ENCODE measurements at regions not wholly inside any gene's neighbourhood (a gene's known extent, or its start where the extent isn't known, plus 50 kb on each side); places are given as distances from the start of the nearest gene placed in this dataset.

GRCh38 chr13:64410276-64411053, 2819.7 kb downstream of the PCDH9 start:
- no peak overlapping the region for H3K27ac Mint-ChIP-seq

GRCh38 chr13:64397701-64398100, 2832.4 kb downstream of the PCDH9 start:
- DNase-seq (no peak), ATAC-seq (no peak)
- Mint-ChIP-seq H3K4me3 (no peak overlapping the region), H3K4me1 (no peaks in the 10 kb centered on the region), H3K27me3 (no peaks in the 10 kb centered on the region), H3K27ac (no peak overlapping the region), H3K36me3 (ENCODE audit: low read depth) (no peaks in the 10 kb centered on the region)
- no peaks in the 10 kb centered on the region for H3K9me3 ChIP-seq (ENCODE audit: control insufficient read depth, low read length, poor library complexity, severe bottlenecking)

More at GRCh38 chr13:64410276-64411053, 2819.7 kb downstream of the PCDH9 start:
- peaks cover 5% of the 10 kb centered on the region for H3K9me3 ChIP-seq (ENCODE audit: control insufficient read depth, low read length, poor library complexity, severe bottlenecking)
- H3K27me3 Mint-ChIP-seq, result no peaks in the 10 kb centered on the region
- no peaks in the 10 kb centered on the region for H3K4me1 Mint-ChIP-seq
- ATAC-seq (no peak), DNase-seq (no peak)
- no peak overlapping the region for H3K4me3 Mint-ChIP-seq
- no peaks in the 10 kb centered on the region for H3K36me3 Mint-ChIP-seq (ENCODE audit: low read depth)

- no peak overlapping the region for H3K4me3 Mint-ChIP-seq
- ATAC-seq (no peak), DNase-seq (no peak)
- no peaks in the 10 kb centered on the region for H3K4me1 Mint-ChIP-seq
- H3K9me3 ChIP-seq (ENCODE audit: control insufficient read depth, low read length, poor library complexity, severe bottlenecking), result no peaks in the 10 kb centered on the region
- no peaks in the 10 kb centered on the region for H3K27me3 Mint-ChIP-seq
- H3K27ac Mint-ChIP-seq, result no peak overlapping the region
- no peaks in the 10 kb centered on the region for H3K36me3 Mint-ChIP-seq (ENCODE audit: low read depth)
Measured at GRCh38 chr13:64377606-64378005, 2852.5 kb downstream of the PCDH9 start.

- no peak overlapping the region for H3K27ac Mint-ChIP-seq
- no peak overlapping the region for H3K4me3 Mint-ChIP-seq
- ATAC-seq (no peak), DNase-seq (no peak)
- no peaks in the 10 kb centered on the region for H3K36me3 Mint-ChIP-seq (ENCODE audit: low read depth)
- no peaks in the 10 kb centered on the region for H3K9me3 ChIP-seq (ENCODE audit: control insufficient read depth, low read length, poor library complexity, severe bottlenecking)
- H3K4me1 Mint-ChIP-seq, result no peaks in the 10 kb centered on the region
- H3K27me3 Mint-ChIP-seq, result no peaks in the 10 kb centered on the region
Measured at GRCh38 chr13:64371461-64371860, 2858.7 kb downstream of the PCDH9 start.

GRCh38 chr13:64371045-64371444, 2859.1 kb downstream of the PCDH9 start:
- DNase-seq, result no peak
- H3K36me3 Mint-ChIP-seq (ENCODE audit: low read depth), result no peaks in the 10 kb centered on the region
- no peak overlapping the region for H3K27ac Mint-ChIP-seq
- H3K4me3 Mint-ChIP-seq, result no peak overlapping the region
- no peaks in the 10 kb centered on the region for H3K27me3 Mint-ChIP-seq
- no peak for ATAC-seq
- no peaks in the 10 kb centered on the region for H3K4me1 Mint-ChIP-seq
- H3K9me3 ChIP-seq (ENCODE audit: control insufficient read depth, low read length, poor library complexity, severe bottlenecking), result no peaks in the 10 kb centered on the region

DNA sequence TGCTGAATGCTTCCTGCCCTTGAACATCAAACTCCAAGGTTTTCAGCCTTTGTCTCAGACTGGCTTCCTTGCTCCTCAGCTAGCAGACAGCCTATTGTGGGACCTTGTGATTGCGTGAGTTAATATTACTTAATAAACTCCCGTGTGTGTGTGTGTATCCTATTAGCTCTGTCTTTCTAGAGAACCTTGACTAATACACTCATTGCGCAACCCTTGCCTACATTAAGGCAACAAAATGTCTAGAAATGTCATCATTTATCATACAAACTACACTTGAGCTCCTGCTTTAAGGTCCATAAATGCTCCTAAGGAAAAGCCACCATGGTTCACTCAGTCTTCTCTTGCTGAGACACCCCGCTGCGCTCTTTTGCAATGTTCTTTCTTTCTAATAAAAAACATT, 2861.0 kb downstream of the PCDH9 start:
- no peak for DNase-seq
- no peaks in the 10 kb centered on the region for H3K9me3 ChIP-seq (ENCODE audit: control insufficient read depth, low read length, poor library complexity, severe bottlenecking)
- ATAC-seq, result no peak
- Mint-ChIP-seq H3K4me3 (no peak overlapping the region), H3K27ac (no peak overlapping the region), H3K4me1 (no peaks in the 10 kb centered on the region), H3K27me3 (no peaks in the 10 kb centered on the region), H3K36me3 (ENCODE audit: low read depth) (no peaks in the 10 kb centered on the region)

DNA sequence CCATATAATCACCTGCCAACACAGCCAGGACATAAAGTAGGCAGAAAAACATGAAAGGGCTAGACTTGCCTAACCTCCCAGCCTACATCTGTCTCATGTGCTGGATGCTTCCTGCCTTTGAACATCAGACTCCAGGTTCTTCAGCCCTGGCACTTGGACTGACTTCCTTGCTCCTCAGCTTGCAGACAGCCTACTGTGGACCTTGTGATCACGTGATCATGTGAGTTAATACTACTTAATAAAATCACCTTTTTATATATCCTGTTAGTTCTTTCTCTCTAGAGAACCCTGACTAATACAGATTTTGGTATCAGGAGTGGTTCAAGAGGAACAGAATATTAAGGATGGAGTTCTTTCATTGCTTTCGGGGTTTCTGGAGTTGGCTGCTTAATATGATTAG, 2867.6 kb downstream of the PCDH9 start:
- H3K27me3 Mint-ChIP-seq, result no peaks in the 10 kb centered on the region
- no peaks in the 10 kb centered on the region for H3K36me3 Mint-ChIP-seq (ENCODE audit: low read depth)
- DNase-seq (no peak), ATAC-seq (no peak)
- no peaks in the 10 kb centered on the region for H3K4me1 Mint-ChIP-seq
- H3K4me3 Mint-ChIP-seq, result no peak overlapping the region
- H3K9me3 ChIP-seq (ENCODE audit: control insufficient read depth, low read length, poor library complexity, severe bottlenecking), result no peaks in the 10 kb centered on the region
- H3K27ac Mint-ChIP-seq, result no peak overlapping the region

- ATAC-seq (no peak), DNase-seq (no peak)
- H3K9me3 ChIP-seq (ENCODE audit: control insufficient read depth, low read length, poor library complexity, severe bottlenecking), result no peaks in the 10 kb centered on the region
- Mint-ChIP-seq H3K27ac (no peak overlapping the region), H3K27me3 (no peaks in the 10 kb centered on the region), H3K4me1 (no peaks in the 10 kb centered on the region), H3K36me3 (ENCODE audit: low read depth) (no peaks in the 10 kb centered on the region), H3K4me3 (no peak overlapping the region)
Measured at GRCh38 chr13:64347664-64348063, 2882.5 kb downstream of the PCDH9 start.

- no peak overlapping the region for H3K4me3 Mint-ChIP-seq
- no peaks in the 10 kb centered on the region for H3K27me3 Mint-ChIP-seq
- H3K27ac Mint-ChIP-seq, result no peak overlapping the region
- H3K9me3 ChIP-seq (ENCODE audit: control insufficient read depth, low read length, poor library complexity, severe bottlenecking), result no peaks in the 10 kb centered on the region
- DNase-seq (no peak), ATAC-seq (no peak)
- H3K4me1 Mint-ChIP-seq, result no peaks in the 10 kb centered on the region
- no peaks in the 10 kb centered on the region for H3K36me3 Mint-ChIP-seq (ENCODE audit: low read depth)
Measured at GRCh38 chr13:64339373-64340063, 2890.6 kb downstream of the PCDH9 start.

DNA sequence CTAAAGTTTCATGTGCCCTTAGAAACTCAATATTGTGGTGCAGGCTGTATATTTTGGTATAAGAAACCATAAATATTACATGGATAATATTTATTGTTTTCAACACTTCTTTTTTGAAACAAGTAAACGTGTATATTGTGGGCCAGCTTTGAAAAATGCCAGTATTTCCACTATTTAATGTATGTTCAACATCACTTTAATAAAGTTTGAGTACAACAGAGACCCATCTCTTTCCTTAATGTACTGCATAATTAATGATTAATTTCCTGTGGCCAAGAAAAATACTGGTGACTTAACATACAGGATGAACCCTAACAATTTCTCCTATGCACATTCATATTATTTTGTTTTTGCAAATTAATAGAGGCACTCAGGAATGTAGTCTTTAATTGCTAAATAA, 2891.5 kb downstream of the PCDH9 start:
- no peak overlapping the region for H3K27ac Mint-ChIP-seq
- no peak for DNase-seq
- no peaks in the 10 kb centered on the region for H3K9me3 ChIP-seq (ENCODE audit: control insufficient read depth, low read length, poor library complexity, severe bottlenecking)
- no peak for ATAC-seq
- H3K27me3 Mint-ChIP-seq, result no peaks in the 10 kb centered on the region
- no peak overlapping the region for H3K4me3 Mint-ChIP-seq
- no peaks in the 10 kb centered on the region for H3K4me1 Mint-ChIP-seq
- H3K36me3 Mint-ChIP-seq (ENCODE audit: low read depth), result no peaks in the 10 kb centered on the region

GRCh38 chr13:64333888-64334287, 2896.2 kb downstream of the PCDH9 start:
- no peaks in the 10 kb centered on the region for H3K9me3 ChIP-seq (ENCODE audit: control insufficient read depth, low read length, poor library complexity, severe bottlenecking)
- no peak for ATAC-seq
- H3K4me1 Mint-ChIP-seq, result no peaks in the 10 kb centered on the region
- no peak overlapping the region for H3K4me3 Mint-ChIP-seq
- no peak for DNase-seq
- no peaks in the 10 kb centered on the region for H3K36me3 Mint-ChIP-seq (ENCODE audit: low read depth)
- H3K27me3 Mint-ChIP-seq, result no peaks in the 10 kb centered on the region
- H3K27ac Mint-ChIP-seq, result no peak overlapping the region

- H3K4me3 Mint-ChIP-seq, result no peak overlapping the region
- no peaks in the 10 kb centered on the region for H3K4me1 Mint-ChIP-seq
- H3K9me3 ChIP-seq (ENCODE audit: control insufficient read depth, low read length, poor library complexity, severe bottlenecking), result no peaks in the 10 kb centered on the region
- no peaks in the 10 kb centered on the region for H3K27me3 Mint-ChIP-seq
- H3K36me3 Mint-ChIP-seq (ENCODE audit: low read depth), result no peaks in the 10 kb centered on the region
- H3K27ac Mint-ChIP-seq, result no peak overlapping the region
- ATAC-seq (no peak), DNase-seq (no peak)
Measured at GRCh38 chr13:64332048-64332447, 2898.1 kb downstream of the PCDH9 start.

GRCh38 chr13:64327505-64328194, 2902.5 kb downstream of the PCDH9 start:
- Mint-ChIP-seq H3K4me1 (no peaks in the 10 kb centered on the region), H3K27me3 (no peaks in the 10 kb centered on the region), H3K4me3 (no peak overlapping the region), H3K27ac (no peak overlapping the region), H3K36me3 (ENCODE audit: low read depth) (no peaks in the 10 kb centered on the region)
- ATAC-seq, result no peak
- no peak for DNase-seq
- H3K9me3 ChIP-seq (ENCODE audit: control insufficient read depth, low read length, poor library complexity, severe bottlenecking), result no peaks in the 10 kb centered on the region

All from T-helper 17 cell (primary cell).